HCT116 (cell line): ENCODE measurements at regions not wholly inside any gene's neighbourhood (a gene's known extent, or its start where the extent isn't known, plus 50 kb on each side); places are given as distances from the start of the nearest gene placed in this dataset.

Source experiments
- CEBPB ChIP-seq: IDR thresholded peaks from 2 replicates; pipeline ENCODE4 v1.6.1; 2012; ENCODE audit warnings: low read depth
- EZH2 ChIP-seq: fragments of 200-600 bp; sonication (generic); IDR thresholded peaks from 2 replicates; pipeline ENCODE4 v1.6.1; 2017; ENCODE audit warnings: antibody characterized with exemption, mixed run types
- JUND ChIP-seq: IDR thresholded peaks from 2 replicates; pipeline ENCODE4 v1.6.1; 2012
- MAX ChIP-seq: IDR thresholded peaks from 2 replicates; pipeline ENCODE4 v1.6.1; 2012
- POLR2A ChIP-seq: IDR thresholded peaks from 2 replicates; pipeline ENCODE4 v1.7.0; 2011; ENCODE audit warnings: borderline replicate concordance; ENCODE audit not compliant: insufficient read depth, insufficient read length; ENCODE audit errors: extremely low read depth
- POLR2AphosphoS5 ChIP-seq: IDR thresholded peaks from 2 replicates; pipeline ENCODE4 v1.6.1; 2011; ENCODE audit warnings: mild to moderate bottlenecking, low read depth, low read length, moderate library complexity
- SIN3A ChIP-seq: IDR thresholded peaks from 2 replicates; pipeline ENCODE4 v1.6.1; 2012; ENCODE audit warnings: low read depth
- SRF ChIP-seq: IDR thresholded peaks from 2 replicates; pipeline ENCODE4 v1.6.1; 2012; ENCODE audit warnings: low read depth
- ZBTB33 ChIP-seq: IDR thresholded peaks from 2 replicates; pipeline ENCODE4 v1.6.1; 2011; ENCODE audit warnings: mild to moderate bottlenecking, low read length, moderate library complexity; ENCODE audit not compliant: insufficient replicate concordance; ENCODE audit errors: extremely low read depth
- TF ChIP-seq, protein P1 (sequence below), 3 experiments: fragments of 200-600 bp in 1 of 3; sonication (generic) in 1 of 3; IDR thresholded peaks in 2 of 3; conservative IDR thresholded peaks in 1 of 3; 2 replicates each; pipeline ENCODE4 v1.5.1; 2012 to 2017; ENCODE audit warnings: low read depth in 2 of 3, low read length in 2 of 3, antibody characterized with exemption in 1 of 3, borderline replicate concordance in 1 of 3, control low read depth in 1 of 3, mild to moderate bottlenecking in 1 of 3, mixed read lengths in 1 of 3, mixed run types in 1 of 3, moderate library complexity in 1 of 3; ENCODE audit not compliant: insufficient read depth in 1 of 3
- TF ChIP-seq, protein P2 (sequence below): IDR thresholded peaks from 2 replicates; pipeline ENCODE4 v1.6.1; 2012
- TF ChIP-seq, protein P3 (sequence below): IDR thresholded peaks from 2 replicates; pipeline ENCODE4 v1.6.1; 2012; ENCODE audit warnings: low read depth

GRCh38 chr20:61123751-61124368, 128.2 kb upstream of the CDH4 start:
- TF ChIP-seq MAX: no peak
- TF ChIP-seq, protein P1, sequence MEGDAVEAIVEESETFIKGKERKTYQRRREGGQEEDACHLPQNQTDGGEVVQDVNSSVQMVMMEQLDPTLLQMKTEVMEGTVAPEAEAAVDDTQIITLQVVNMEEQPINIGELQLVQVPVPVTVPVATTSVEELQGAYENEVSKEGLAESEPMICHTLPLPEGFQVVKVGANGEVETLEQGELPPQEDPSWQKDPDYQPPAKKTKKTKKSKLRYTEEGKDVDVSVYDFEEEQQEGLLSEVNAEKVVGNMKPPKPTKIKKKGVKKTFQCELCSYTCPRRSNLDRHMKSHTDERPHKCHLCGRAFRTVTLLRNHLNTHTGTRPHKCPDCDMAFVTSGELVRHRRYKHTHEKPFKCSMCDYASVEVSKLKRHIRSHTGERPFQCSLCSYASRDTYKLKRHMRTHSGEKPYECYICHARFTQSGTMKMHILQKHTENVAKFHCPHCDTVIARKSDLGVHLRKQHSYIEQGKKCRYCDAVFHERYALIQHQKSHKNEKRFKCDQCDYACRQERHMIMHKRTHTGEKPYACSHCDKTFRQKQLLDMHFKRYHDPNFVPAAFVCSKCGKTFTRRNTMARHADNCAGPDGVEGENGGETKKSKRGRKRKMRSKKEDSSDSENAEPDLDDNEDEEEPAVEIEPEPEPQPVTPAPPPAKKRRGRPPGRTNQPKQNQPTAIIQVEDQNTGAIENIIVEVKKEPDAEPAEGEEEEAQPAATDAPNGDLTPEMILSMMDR (IDR thresholded peaks at IDR 0.05 in 2 of 3, conservative IDR thresholded peaks at IDR 0.05 in 1 of 3; ENCODE audit: borderline replicate concordance in 1 of 3, insufficient read depth in 1 of 3, low read depth in 2 of 3, low read length in 2 of 3): no peak
- no peak for TF ChIP-seq POLR2A
- TF ChIP-seq EZH2: no peak
- TF ChIP-seq JUND: no peak
- TF ChIP-seq POLR2AphosphoS5: no peak
- no peak for TF ChIP-seq CEBPB
- no peak for TF ChIP-seq SIN3A
- TF ChIP-seq, protein P2, sequence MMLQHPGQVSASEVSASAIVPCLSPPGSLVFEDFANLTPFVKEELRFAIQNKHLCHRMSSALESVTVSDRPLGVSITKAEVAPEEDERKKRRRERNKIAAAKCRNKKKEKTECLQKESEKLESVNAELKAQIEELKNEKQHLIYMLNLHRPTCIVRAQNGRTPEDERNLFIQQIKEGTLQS: no peak
- TF ChIP-seq, protein P3, sequence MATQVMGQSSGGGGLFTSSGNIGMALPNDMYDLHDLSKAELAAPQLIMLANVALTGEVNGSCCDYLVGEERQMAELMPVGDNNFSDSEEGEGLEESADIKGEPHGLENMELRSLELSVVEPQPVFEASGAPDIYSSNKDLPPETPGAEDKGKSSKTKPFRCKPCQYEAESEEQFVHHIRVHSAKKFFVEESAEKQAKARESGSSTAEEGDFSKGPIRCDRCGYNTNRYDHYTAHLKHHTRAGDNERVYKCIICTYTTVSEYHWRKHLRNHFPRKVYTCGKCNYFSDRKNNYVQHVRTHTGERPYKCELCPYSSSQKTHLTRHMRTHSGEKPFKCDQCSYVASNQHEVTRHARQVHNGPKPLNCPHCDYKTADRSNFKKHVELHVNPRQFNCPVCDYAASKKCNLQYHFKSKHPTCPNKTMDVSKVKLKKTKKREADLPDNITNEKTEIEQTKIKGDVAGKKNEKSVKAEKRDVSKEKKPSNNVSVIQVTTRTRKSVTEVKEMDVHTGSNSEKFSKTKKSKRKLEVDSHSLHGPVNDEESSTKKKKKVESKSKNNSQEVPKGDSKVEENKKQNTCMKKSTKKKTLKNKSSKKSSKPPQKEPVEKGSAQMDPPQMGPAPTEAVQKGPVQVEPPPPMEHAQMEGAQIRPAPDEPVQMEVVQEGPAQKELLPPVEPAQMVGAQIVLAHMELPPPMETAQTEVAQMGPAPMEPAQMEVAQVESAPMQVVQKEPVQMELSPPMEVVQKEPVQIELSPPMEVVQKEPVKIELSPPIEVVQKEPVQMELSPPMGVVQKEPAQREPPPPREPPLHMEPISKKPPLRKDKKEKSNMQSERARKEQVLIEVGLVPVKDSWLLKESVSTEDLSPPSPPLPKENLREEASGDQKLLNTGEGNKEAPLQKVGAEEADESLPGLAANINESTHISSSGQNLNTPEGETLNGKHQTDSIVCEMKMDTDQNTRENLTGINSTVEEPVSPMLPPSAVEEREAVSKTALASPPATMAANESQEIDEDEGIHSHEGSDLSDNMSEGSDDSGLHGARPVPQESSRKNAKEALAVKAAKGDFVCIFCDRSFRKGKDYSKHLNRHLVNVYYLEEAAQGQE: no peak
- TF ChIP-seq SRF: no peak
- TF ChIP-seq ZBTB33: no peak
